ENCODE measurements at regions not wholly inside any gene's neighbourhood (a gene's known extent, or its start where the extent isn't known, plus 50 kb on each side); places are given as distances from the start of the nearest gene placed in this dataset.

GRCh38 chr1:199197695-199198094, 558.9 kb downstream of the PTPRC start:
- TF ChIP-seq POLR2A (IDR thresholded peaks at IDR 0.05; ENCODE audit: low read depth) (no peak), CTCF (IDR thresholded peaks at IDR 0.05) (no peak), POLR2AphosphoS5 (IDR thresholded peaks at IDR 0.05) (no peak)
